Stomach (tissue), 4 donors: ENCODE measurements at regions not wholly inside any gene's neighbourhood (a gene's known extent, or its start where the extent isn't known, plus 50 kb on each side); places are given as distances from the start of the nearest gene placed in this dataset.

Experiments used
- EP300 ChIP-seq: sonication (generic); formaldehyde crosslinking; IDR thresholded peaks from one replicate; pipeline ENCODE4 v1.6.1; 2017; ENCODE audit warnings: antibody characterized with exemption
- POLR2A ChIP-seq, 4 donors: fragments of 450-650 bp; IDR thresholded peaks; one replicate each; pipeline ENCODE4 v1.6.1; 2016; ENCODE audit warnings: antibody characterized with exemption in 4 of 4, control low read depth in 2 of 4, mild to moderate bottlenecking in 1 of 4, moderate library complexity in 1 of 4
- POLR2AphosphoS5 ChIP-seq, 3 donors: sonication (generic); formaldehyde crosslinking; IDR thresholded peaks; one replicate each; pipeline ENCODE4 v1.6.1; 2016; ENCODE audit warnings: antibody characterized with exemption in 3 of 3
- TF ChIP-seq, protein P1 (sequence below), 7 experiments: fragments of 450-650 bp in 4 of 7; fragments of 200-600 bp in 3 of 7; sonication (generic) in 3 of 7; IDR thresholded peaks; one replicate each; pipeline ENCODE4 v1.5.1; 2016 to 2019; ENCODE audit warnings: antibody characterized with exemption in 7 of 7, control low read depth in 2 of 7, mild to moderate bottlenecking in 1 of 7

DNA sequence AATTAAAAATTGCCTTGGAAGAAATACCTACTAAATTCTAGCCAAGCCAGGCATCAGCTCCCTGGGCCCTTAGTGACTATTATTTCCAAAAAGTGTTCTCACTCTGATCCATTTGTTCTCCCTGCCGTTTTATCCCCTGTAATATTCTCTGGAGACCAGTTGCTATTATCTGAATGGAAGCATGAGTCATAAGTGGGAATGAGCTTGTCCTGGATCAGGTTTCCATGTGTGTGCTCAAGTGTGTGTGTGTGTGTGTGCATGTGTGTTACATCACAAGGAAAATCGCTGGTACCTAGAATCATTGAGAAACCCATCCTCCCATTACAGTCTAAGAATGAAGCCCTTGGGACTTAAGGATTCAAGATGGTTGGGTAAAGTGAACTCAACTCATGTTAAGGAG lies 130.3 kb upstream of the CXCR4 start:
- TF ChIP-seq, protein P1, sequence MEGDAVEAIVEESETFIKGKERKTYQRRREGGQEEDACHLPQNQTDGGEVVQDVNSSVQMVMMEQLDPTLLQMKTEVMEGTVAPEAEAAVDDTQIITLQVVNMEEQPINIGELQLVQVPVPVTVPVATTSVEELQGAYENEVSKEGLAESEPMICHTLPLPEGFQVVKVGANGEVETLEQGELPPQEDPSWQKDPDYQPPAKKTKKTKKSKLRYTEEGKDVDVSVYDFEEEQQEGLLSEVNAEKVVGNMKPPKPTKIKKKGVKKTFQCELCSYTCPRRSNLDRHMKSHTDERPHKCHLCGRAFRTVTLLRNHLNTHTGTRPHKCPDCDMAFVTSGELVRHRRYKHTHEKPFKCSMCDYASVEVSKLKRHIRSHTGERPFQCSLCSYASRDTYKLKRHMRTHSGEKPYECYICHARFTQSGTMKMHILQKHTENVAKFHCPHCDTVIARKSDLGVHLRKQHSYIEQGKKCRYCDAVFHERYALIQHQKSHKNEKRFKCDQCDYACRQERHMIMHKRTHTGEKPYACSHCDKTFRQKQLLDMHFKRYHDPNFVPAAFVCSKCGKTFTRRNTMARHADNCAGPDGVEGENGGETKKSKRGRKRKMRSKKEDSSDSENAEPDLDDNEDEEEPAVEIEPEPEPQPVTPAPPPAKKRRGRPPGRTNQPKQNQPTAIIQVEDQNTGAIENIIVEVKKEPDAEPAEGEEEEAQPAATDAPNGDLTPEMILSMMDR (IDR thresholded peaks at IDR 0.05), result no peak
- TF ChIP-seq POLR2A (IDR thresholded peaks at IDR 0.05), result no peak
- no peak for TF ChIP-seq POLR2AphosphoS5 (IDR thresholded peaks at IDR 0.05)
- no peak for TF ChIP-seq EP300
